Suppressor macrophage (primary cell): ENCODE measurements at regions not wholly inside any gene's neighbourhood (a gene's known extent, or its start where the extent isn't known, plus 50 kb on each side); places are given as distances from the start of the nearest gene placed in this dataset.
"Not testable (repeated sequence)": the region's sequence is repeated elsewhere in the genome, so short reads cannot be mapped to it uniquely, and the experiment has no call there.

Experiments used
- DNase-seq, 4 experiments: peaks; one replicate each; pipeline ENCODE4 v3.0.0-alpha.2; 2020 to 2022

DNA sequence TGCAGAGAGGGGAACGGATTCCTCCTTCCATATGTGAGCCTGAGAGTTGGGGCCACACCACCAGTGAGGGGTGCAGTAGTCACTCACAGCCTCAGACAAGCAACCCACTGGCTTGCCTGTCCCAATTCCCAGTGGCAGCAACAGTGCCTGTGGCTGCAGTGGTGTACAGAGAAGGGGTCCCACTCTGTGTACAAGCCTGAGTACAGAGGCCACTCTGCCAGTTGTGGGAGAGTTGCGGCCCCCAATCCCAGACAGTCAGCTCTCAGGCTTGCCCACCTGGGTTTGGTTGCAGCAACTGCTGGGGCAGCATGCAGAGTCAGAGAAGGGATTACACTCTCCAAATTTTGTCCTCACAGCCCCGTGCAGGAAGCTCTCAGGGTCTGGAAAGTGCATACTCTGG is 133.2 kb upstream of the RFX3 start:
- no peak for DNase-seq

DNA sequence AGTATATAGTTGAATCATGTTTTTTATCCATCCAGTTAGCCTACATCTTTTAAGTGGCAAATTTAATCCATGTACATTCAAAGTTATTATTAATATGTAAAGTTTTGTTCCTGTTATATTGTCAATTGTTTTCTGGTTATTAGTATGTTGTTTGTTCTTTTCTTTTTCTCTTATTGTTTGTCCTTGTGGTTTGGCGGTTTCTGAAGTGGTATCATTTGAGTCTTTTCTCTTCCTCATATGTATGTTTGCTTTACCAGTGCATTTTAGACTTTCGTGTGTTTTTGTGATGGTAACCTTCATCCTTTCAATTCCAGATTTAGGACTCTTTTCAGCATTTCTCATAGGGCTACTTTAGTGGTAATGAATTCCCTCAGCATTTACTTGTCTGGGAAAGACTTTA is 130.4 kb upstream of the RFX3 start:
- no peak for DNase-seq

DNA sequence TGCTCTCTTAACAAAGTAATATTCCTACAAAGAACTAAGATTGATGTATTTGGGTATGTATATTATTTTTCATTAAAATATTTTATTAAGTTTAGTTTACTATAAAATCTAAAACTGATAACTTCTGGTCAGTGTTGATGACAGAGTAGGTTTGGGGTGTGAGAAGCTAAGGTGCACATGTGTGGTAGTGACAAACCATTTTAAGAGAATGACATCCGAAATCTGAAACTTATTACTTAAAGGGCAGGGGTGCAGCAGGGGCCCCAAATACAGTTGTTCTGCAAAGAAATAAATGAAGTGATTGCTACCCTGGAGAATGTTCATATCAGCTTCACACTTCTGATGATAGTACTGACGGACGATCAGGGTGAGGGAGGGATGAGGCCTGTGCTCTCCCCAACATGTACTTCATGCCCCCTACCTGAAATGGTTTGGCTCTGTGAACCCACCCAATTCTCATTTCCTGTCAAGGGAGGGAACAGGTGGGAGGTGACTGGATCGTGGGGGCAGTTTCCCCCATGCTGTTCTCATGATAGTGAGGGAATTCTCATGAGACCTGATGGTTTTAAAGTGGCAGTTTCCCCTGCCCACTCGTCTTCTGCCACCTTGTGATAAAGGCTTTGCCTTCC is 125.3 kb upstream of the RFX3 start:
- peak in 1 of 4 experiments; percentile 15 for DNase-seq

DNA sequence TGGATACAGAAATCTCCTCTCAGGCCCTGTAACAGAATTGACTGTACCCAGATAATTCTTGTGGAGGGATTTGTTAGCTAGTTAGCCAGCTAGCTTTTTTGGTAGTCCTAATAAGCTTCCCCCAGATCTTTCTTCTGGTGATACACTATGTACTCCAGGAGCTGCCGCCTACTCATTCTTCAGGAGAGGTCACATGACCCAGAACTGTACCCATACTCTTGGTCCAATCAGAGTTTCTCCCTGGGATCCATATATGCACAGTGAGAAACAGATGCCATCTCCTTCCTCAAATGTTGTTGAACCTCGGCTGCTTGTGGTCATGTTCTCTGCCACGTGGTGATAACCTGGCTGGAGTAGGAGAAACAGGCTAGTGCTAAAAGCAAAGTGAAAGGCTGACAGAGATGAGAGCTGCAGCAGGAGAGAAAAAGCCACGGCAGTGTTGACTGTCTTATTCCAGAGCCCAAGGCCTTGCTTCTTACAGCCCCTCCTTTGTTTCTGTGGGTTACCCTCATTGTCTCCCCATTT is 123.0 kb upstream of the RFX3 start:
- peak in 2 of 4 experiments; percentile 6 to 11 for DNase-seq

DNA sequence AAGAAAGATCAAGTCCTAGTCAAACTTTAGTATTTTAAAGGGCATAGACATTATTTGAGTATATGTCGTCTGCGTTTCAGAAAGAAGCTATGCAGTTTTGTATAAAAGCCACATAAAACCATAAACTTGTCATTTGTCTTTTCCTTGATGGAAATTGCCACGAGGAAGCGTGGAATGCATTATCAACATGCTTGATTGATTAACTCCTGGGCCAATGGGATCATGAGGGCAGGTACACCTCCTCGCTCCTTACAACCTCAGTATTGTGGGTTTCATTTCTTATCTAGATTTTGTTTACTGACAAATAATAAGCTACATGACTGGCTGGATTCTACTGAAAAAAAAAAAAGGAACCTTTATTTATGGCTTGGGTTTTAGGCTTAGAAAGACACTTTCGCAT is 122.5 kb upstream of the RFX3 start:
- DNase-seq, result no peak

DNA sequence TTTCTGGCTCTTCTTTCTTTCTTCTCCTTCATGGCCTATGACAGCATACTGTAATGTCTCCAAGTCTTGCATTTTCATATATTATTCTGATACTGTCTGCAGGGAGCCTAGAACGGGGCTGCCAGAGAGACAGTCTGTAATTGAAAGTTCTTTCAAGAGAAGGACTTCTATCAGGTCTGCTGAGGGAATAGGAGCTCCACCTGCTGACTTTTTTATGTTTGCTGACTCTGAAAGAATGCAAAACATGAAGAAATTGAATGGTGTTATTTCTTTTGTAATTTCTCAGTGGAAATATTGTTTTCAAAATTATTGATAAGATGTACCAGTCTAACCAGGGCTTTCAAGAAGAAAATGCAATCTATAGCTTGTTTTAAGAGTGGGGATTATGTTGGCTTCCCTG is 121.9 kb upstream of the RFX3 start:
- peak in 3 of 4 experiments; percentile 12 to 18 (median 13) for DNase-seq

DNA sequence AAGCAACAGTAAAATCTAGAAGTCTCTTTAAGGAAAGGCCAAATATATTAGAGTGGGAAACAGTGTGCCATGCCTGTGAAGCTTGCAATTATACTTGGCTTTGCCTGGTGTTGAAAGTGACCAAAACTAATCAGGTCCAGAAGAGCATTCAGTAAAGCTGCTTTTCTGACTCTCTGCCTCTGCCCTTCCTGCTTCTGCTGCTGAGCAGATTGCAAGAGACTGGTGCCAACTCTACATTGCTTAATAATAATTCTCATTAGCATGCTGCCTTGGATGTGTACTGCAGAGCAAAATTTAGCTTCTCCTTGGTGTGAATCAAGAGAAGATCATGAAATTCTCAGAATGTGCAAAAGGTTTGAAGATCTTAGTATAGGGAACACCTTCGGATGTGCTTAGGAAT is 120.4 kb upstream of the RFX3 start:
- DNase-seq, result no peak

DNA sequence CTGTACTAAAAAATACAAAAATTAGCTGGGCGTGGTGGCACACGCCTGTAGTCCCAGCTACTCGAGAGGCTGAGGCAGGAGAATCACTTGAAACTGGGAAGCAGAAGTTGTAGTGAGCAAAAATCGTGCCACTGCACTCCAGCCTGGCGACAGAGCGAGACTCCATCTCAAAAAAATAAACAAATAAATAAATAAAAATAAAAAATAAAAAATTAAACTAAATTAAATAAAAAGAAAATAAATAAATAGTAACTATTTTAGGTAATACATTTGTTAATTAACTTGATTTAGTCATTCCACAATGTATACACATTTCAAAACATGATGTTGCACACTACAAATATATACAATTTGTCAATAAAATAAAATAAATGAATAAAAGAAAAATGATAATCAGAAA is 116.3 kb upstream of the RFX3 start:
- DNase-seq, result not testable (repeated sequence)

DNA sequence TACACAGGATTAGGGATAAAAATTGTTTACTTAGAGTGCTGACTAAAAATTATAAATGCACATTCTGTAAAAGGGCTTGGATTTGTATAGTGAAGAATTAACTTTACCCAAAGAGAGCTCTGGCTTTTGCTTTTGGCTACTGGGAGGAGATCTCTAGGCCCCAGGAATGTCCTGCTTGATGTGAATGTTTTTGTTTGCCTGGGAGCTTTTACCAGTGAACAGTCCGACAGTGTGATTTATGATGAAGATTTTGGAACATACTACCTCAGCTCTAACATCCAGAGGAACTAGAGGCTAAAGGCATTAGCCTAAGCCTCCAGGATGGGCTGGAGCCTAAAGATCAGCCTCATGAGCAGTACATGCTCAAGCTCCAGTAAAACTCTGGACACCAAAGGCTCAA is 103.7 kb upstream of the RFX3 start:
- DNase-seq, result no peak

DNA sequence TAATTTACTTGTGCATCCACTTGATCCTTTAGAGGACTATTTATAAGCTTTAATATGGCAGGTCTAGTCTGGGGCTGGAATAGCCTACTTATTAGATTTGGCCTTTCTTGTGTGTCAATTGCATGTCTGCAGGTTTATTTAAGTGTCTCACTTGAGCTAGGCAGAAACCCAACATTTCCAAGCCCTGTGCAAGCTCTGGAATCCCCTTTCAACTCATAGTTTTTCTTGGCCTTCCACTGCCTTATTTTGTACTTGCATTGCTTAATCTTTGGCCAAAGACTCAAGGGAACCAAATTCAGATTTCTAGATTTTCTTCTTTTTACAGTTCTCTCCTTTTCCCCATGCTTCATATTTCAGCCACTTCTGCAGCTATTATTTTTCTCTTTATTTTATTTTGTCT is 102.4 kb upstream of the RFX3 start:
- no peak for DNase-seq

DNA sequence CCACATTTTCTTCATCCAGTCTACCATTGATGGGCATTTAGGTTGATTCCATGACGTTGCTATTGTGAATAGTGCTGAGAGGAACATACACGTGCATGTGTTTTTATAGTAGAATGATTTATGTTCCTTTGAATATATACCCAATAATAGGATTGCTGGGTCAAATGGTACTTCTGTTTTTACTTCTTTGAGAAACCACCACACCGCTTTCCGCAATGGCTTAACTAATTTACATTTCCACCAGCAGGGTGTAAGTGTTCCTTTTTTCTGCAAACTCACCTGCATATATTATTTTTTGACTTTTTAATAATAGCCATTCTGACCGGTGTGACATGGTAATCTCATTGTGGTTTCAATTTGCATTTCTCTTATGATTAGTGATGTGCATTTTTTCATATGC is 82.2 kb upstream of the RFX3 start:
- DNase-seq, result no peak

DNA sequence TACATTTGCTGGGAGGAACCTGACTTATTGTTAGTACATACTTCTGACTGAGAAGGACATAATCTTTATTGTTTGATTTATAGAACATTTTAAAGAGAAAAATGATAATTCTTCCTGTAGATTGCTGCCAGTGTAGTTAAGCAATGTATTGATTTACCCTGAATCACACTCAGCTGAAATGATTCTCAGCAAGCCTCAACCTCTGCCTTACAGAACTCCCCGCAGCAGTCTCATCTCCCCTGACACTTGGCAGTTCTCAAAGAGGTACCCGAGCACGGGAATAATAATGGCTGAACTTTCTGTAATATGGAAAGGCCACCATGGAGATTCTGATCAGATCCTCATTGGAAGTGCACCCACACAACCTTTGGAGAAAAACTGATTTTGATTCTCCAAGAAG is 74.9 kb upstream of the RFX3 start:
- no peak for DNase-seq

DNA sequence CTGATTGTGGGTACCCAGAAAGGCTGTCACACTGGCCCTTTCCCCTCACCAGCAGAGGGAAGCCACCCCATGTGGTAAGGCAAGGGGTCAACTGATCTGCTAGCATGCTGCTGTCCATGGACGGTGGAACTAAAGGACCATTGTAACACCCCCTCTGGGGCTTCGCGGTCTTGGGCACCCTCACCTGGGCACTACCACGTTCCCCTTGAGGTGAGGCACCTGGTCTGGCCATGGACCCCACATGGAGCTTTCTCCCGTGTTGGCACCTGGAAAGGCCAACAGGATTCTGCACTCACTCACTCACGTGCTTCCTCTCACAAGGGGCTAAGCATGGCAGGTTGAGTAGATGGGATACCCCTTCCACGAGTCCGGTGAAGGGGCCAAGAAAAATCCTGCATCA is 72.0 kb upstream of the RFX3 start:
- no peak for DNase-seq

DNA sequence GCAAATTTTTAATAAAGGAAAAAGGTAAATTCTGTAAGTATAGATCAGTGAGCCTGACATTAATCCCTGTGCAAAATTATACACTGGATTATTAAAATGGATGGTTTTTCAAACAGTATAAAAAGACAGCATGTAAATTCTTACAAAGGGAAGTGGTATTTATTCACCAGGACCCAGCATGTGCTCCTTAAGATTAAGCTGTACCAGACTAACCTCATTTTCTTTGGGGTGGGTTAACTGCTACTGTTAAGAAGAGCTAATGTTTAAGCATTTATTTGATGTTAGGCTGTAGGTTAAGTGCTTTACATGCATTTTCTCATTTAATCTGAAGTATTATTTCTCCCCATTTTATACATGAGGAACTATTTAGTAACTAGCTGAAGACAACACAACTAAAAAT is 60.3 kb upstream of the RFX3 start:
- no peak for DNase-seq

DNA sequence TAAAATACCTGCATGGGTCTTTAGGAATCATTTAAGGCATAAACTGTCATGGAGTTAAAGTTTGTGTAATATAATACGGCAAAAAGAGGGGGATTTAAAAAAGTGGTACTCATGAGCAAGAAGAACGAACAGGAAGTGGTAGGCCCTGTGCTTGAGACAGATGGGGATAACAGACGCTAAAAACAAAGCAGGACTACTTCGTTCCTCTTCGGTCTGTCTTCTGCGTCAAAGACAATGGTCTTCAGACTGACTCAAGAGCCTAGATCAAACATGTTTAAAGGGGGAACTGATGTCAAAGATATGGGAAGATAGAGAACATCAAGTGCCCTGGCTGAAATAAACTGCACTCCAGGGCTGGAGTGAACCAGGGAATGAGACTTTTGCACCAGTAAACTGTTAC is 59.8 kb upstream of the RFX3 start:
- DNase-seq, result peak; percentile 11 to 41 (median 23)

DNA sequence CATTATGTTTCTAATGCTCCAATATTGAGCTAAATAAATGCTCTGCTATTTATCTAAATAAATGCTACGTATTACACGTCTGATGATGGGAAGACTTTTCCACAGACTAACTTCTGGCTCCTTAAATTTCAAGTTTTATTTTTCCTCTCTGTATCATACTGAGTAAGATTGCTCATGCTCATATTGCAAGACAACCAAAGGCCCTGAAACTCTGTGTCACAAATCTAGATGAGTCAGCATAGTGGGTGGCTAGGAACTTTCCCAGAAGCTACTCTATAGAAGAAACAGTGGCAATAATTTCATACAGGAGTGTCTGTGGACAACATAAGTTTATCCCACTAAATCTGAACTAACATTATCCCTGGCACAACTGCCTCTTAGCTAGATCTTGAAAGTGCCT is 53.0 kb upstream of the RFX3 start:
- DNase-seq, result peak; percentile 61 to 86 (median 76)

DNA sequence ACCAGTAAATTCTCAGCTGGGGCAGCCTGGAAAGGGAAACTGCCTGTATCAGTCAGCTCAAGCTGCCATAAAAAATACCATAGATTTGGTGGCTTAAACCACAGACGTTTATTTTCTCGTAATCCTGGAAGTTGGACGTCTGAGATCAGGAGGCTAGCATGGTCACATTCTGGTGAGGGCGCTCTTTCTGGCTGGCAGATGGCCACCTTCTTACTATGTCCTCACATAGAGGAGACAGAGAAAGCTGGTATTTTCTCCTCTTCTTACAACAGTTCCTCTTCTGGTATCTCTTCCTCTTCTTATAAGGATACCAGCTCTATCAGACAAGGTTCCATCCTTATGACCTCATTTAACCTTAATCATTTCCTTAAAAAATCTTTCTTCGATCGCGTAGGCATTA is 50.5 kb upstream of the RFX3 start:
- DNase-seq, result peak; percentile 86 to 97 (median 92)

DNA sequence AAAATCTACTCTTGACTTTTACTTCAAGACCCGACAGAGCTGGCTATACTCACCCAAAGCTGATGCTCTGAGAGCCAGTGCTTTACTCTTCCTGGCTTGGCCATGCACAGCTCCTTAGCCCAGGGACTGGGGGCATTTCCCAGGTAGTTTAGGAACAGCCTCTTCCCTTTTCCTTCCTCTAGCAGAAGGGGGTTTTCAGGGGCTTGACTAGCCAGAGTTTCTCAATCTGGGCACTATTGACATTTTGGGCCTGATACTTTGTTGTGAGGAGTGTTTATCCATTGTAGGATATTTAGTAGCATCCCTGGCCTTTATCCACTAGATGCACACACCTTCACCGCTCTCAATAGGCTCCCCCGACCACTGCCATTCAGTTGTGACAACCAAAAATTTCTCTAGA is 50.0 kb upstream of the RFX3 start:
- peak in 1 of 4 experiments; percentile 2 for DNase-seq
